ENCODE measurements at regions not wholly inside any gene's neighbourhood (a gene's known extent, or its start where the extent isn't known, plus 50 kb on each side); places are given as distances from the start of the nearest gene placed in this dataset.

- 70 to 80% (median 76%) methylated on average over 7 of the region's 7 CpGs for WGBS, 3 donors
- no peak overlapping the region for H3K27ac ChIP-seq (ENCODE audit: low read depth, low read length)
These were observed 165.5 kb downstream of the GLI2 start for GRCh38 chr2:120901201-120901600.

DNA sequence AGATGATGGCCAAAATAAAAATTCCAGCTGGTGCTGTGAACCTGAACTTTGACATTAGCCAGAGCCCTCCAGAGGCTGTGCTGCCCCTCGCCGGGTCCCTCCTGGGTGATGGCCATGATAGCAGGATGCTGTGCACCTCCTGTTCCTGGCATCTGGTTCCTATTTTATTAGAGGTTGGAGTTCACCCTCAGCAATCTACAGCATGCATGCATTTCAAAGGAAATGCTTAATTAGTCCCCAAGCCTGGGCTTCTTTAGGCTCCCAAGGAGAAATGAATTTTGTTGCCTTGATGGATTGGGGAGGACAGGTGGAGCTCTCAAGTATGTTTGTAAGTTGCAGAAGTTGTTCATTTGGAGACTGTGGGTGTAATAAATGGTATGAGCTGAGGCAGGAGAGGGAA lies 166.9 kb downstream of the GLI2 start:
- 51 to 87% (median 54%) methylated on average over 2 of the region's 2 CpGs for WGBS, 3 donors
- H3K27ac ChIP-seq (ENCODE audit: low read depth, low read length): no peak overlapping the region

- no peak overlapping the region for H3K27ac ChIP-seq (ENCODE audit: low read depth, low read length)
- 73 to 81% (median 76%) methylated on average over 8 of the region's 8 CpGs for WGBS, 3 donors
These were observed 168.7 kb downstream of the GLI2 start for GRCh38 chr2:120904379-120904778.

DNA sequence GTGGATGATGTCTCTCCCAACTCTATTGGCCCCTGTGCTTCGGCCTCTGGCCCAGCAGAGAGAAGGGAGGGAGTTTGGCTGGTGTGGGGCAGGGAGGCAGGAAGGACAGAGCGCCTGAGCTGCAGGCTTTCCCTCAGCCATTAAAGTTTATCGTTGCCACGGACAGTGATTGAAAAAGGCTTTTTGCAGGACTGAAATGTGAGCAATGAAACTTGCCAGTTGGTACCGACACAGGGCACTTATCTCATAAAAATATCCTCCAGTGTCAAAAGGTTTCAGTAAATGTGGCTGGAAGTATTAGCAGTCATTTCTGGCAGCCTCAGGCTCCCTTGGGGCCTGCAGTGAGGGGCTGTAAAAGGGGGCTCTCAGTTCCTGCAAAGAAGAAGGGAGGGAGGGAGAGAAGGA lies 169.2 kb downstream of the GLI2 start:
- WGBS, 3 donors: 38 to 80% (median 51%) methylated on average over 5 of the region's 5 CpGs
- no peak overlapping the region for H3K27ac ChIP-seq (ENCODE audit: low read depth, low read length)

DNA sequence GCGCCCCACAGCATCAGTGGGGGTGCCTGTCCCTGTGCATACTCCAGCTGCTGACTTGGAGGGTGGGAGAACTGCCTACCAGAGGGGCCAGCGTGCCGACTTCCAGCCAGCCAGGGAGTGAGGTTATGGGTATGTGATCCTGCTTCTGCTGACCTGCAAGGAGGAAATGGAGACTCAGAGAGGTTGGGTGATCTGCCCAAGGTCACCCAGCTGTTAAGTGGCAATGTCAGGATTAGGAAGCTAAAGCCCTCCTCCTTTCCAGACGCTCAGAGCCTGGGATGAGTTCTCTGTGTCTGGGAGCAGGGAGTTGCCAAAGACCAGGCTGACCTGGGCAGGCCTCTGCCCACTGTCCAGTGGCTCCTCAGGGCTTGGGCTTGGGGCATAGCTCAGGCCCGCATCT lies 169.6 kb downstream of the GLI2 start:
- 63 to 77% (median 66%) methylated on average over 5 of the region's 5 CpGs for WGBS, 3 donors
- H3K27ac ChIP-seq (ENCODE audit: low read depth, low read length): no peak overlapping the region

- 84 to 86% (median 85%) methylated on average over 17 to 19 of the region's 19 CpGs for WGBS, 3 donors
- no peak overlapping the region for H3K27ac ChIP-seq (ENCODE audit: low read depth, low read length)
These were observed 170.3 kb downstream of the GLI2 start for GRCh38 chr2:120905824-120906571.

- no peak overlapping the region for H3K27ac ChIP-seq (ENCODE audit: low read depth, low read length)
- WGBS, 3 donors: 93 to 98% (median 94%) methylated on average over 6 of the region's 6 CpGs
These were observed 171.2 kb downstream of the GLI2 start for GRCh38 chr2:120906914-120907313.

DNA sequence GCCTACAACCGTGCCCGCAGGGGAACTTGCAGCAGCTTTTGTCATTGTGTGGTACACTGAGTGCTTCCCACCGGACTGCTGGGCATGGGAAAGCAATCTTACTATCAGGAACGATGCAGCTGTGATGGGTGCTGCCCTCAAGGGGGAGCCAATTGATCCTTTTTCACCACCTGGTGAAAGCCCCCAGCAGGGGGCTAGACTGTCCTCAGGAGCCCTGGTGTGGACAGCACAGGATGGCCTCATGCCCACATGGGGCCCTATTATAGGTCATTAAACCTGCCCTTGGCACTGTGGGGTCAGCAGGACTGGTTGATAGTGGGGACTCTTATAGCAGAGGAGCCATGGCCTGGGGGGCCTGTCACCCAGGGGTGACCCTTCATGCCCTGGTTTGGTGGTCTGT lies 172.2 kb downstream of the GLI2 start:
- WGBS, 3 donors: 92 to 96% (median 94%) methylated on average over 4 of the region's 4 CpGs
- H3K27ac ChIP-seq (ENCODE audit: low read depth, low read length): no peak overlapping the region

- 74 to 94% (median 90%) methylated on average over 5 of the region's 5 CpGs for WGBS, 3 donors
- H3K27ac ChIP-seq (ENCODE audit: low read depth, low read length): no peak overlapping the region
These were observed 172.8 kb downstream of the GLI2 start for GRCh38 chr2:120908314-120908975.

DNA sequence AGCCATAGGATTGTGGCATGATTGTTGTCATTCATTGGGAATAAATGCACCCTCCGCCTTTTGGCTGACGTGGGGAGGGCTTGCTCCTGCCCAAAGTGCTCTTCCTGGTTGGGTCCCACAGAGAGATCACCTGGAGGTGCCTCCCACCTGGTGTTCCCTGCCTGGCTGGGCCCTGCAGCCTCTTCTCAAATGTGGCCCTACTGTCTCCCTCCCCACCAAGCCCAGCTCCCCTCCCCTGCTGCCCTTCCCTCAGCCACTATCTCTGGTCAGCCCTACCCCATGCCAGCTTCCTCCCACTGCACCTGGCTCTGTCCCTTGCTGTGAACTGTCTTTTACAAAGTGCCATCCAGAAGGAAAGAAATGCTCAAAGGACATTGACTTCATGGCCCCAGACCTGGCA lies 173.4 kb downstream of the GLI2 start:
- H3K27ac ChIP-seq (ENCODE audit: low read depth, low read length): no peak overlapping the region
- WGBS, 3 donors: 87 to 100% (median 93%) methylated on average over 2 of the region's 2 CpGs

- WGBS, 3 donors: 88 to 94% (median 92%) methylated on average over 5 of the region's 5 CpGs
- no peak overlapping the region for H3K27ac ChIP-seq (ENCODE audit: low read depth, low read length)
These were observed 174.5 kb downstream of the GLI2 start for GRCh38 chr2:120910164-120910563.

GRCh38 chr2:120910956-120911951 lies 175.6 kb downstream of the GLI2 start:
- 65 to 88% (median 72%) methylated on average over 16 of the region's 16 CpGs for WGBS, 3 donors
- no peak overlapping the region for H3K27ac ChIP-seq (ENCODE audit: low read depth, low read length)

- 56 to 68% (median 60%) methylated on average over 29 of the region's 29 CpGs for WGBS, 3 donors
- H3K27ac ChIP-seq (ENCODE audit: low read depth, low read length): peak overlapping the region; percentile 28
These were observed 176.7 kb downstream of the GLI2 start for GRCh38 chr2:120912101-120912985.

DNA sequence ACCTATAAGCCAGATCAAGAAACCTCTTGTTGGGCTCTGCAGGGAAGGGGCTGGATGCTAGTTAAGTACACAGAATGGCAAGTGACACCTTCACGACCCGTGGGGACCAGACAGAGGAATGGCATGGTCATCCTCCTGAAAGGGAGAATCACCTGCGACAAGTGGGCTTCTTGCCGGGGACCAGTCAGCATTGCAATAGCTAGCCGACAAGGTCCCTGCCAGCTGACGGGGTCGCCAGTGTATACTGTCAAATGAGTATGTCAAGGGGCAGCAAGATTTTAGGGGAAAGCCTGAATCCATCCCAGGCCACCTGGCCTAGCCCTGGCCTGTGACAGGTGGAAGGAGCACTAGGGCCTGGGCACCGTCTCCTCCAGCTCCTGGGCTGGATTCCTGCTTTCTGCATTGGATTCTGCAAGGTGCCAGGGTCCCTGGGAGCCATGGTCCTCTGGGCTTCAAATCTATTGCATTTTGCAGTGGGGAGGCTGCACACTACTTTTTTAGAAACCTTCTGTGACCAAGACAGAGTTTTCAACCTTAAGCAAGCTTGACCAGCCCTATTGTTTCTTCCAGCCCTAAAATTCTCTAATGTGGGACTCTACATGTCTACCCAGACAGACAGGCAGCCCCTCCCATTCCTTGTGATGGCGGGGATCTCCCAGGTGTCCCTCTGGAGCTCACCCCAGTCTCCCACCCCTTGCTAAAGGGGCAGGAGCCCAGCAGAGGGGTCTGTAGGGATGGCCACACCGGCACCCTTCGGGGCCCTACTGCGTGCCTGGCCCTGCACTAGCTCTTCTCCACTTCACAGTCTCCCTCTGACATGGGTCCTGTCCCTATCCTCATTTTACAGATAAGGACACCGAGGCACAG lies 178.5 kb downstream of the GLI2 start:
- H3K27ac ChIP-seq (ENCODE audit: low read depth, low read length): no peak overlapping the region
- WGBS, 3 donors: 87 to 92% (median 91%) methylated on average over 13 of the region's 13 CpGs

DNA sequence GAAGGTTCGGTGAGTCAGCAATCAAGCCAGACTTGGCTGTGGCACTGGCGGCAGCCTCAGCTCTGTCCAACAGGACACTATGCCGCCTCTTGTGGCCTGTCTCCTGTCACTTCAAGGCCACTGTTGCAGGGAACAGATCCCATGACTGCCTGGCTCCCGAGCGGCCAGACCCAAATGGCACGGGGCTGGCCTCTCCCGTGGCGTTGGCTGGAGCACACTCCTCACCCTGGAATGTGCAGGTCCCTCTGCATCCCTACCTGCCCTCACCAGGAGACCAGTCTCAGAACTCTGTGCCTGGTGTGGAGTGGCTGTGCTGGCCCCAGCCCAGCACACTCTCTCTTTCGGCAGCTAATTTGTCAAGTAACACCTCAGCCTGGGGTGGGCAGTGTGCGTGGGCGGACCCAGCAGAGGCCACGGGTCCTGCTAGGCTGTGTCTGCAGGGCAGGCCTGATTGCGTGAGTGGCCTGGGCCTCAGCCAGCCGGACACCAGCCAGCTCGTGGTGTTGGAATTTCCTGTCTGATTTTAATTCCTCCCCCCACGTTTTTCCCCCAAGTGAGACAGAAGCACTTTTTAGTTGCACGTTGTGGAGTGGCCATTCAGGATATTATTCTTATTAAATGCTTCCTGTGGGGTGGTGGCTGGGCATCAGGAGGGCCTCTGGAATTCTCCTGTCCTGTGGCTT lies 179.3 kb downstream of the GLI2 start:
- 35 to 37% (median 37%) methylated on average over 17 of the region's 17 CpGs for WGBS, 3 donors
- H3K27ac ChIP-seq (ENCODE audit: low read depth, low read length): no peak overlapping the region

GRCh38 chr2:120915670-120916069 lies 180.0 kb downstream of the GLI2 start:
- no peak overlapping the region for H3K27ac ChIP-seq (ENCODE audit: low read depth, low read length)
- WGBS, 3 donors: 55 to 69% (median 69%) methylated on average over 3 of the region's 3 CpGs

DNA sequence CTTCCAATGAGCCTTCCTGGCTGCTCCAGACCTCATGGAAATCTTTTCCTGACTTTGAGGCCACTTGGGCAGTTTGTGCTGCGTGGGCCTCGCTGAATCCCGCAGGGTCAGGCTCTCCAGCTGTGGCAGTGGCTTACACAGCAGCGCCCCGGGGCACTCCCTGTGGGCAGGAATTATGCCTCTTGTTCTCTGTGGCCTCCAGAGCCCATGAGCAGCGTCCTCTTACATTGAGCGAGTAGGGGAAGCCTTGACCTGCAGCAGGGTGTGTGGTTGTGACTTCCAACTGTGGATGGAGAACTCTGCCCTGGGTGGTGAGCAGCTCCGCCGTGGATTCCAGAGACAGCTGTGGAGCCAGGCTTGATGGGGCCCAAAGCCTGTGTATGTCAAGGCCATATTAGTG lies 180.8 kb downstream of the GLI2 start:
- H3K27ac ChIP-seq (ENCODE audit: low read depth, low read length): no peak overlapping the region
- WGBS, 3 donors: 92 to 93% (median 93%) methylated on average over 9 of the region's 9 CpGs

All from adipose tissue (tissue), 3 donors.